ENCODE measurements at regions not wholly inside any gene's neighbourhood (a gene's known extent, or its start where the extent isn't known, plus 50 kb on each side); places are given as distances from the start of the nearest gene placed in this dataset.

GRCh38 chr5:60546207-60546606 is 153.8 kb downstream of the DEPDC1B start:
- DNase-seq = no peak
- Histone ChIP-seq H3K27ac (peak overlapping the region in 1 of 4 donors; percentile 22), H3K4me1 (no peaks in the 10 kb centered on the region)

DNA sequence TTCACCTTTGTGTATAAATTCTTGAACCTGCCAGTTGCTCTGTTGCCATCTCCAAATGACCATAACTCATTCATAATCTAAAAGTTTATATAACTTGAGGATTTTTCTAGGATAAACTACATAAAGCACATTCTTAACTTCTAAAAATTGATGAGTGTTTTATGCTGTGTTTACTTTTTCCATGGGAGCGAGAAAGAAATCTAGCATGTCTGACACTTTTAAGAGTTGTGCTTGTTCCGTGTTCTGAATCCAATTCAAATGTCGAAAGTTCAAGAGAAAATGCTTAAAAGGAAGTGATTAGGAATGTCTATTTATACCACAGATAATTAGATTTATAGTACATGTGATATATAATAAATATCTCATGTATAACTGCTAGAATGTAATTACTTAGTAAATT is 154.4 kb downstream of the DEPDC1B start:
- no peaks in the 10 kb centered on the region for H3K9me3 ChIP-seq
- no peaks in the 10 kb centered on the region for H3K4me1 ChIP-seq
- no peak for DNase-seq
- no peaks in the 10 kb centered on the region for H3K36me3 ChIP-seq
- TF ChIP-seq POLR2A (IDR thresholded peaks at IDR 0.05) = no peak
- no peak for TF ChIP-seq CTCF (IDR thresholded peaks at IDR 0.05)
- H3K27me3 ChIP-seq = no peaks in the 10 kb centered on the region
- peak overlapping the region in 1 of 4 donors; percentile 22 for H3K27ac ChIP-seq
- no peak overlapping the region for H3K4me3 ChIP-seq

More at GRCh38 chr5:60546207-60546606, 153.8 kb downstream of the DEPDC1B start:
- H3K36me3 ChIP-seq = no peaks in the 10 kb centered on the region
- H3K9me3 ChIP-seq = no peaks in the 10 kb centered on the region
- TF ChIP-seq CTCF (IDR thresholded peaks at IDR 0.05) = no peak
- no peak for TF ChIP-seq POLR2A (IDR thresholded peaks at IDR 0.05)
- H3K27me3 ChIP-seq = no peaks in the 10 kb centered on the region
- H3K4me3 ChIP-seq = no peak overlapping the region

- DNase-seq = no peak
- H3K27ac ChIP-seq = no peak overlapping the region
- no peak for TF ChIP-seq CTCF (IDR thresholded peaks at IDR 0.05)
- no peak for TF ChIP-seq POLR2A (IDR thresholded peaks at IDR 0.05)
These were observed 155.8 kb downstream of the DEPDC1B start for GRCh38 chr5:60544142-60544541.

DNA sequence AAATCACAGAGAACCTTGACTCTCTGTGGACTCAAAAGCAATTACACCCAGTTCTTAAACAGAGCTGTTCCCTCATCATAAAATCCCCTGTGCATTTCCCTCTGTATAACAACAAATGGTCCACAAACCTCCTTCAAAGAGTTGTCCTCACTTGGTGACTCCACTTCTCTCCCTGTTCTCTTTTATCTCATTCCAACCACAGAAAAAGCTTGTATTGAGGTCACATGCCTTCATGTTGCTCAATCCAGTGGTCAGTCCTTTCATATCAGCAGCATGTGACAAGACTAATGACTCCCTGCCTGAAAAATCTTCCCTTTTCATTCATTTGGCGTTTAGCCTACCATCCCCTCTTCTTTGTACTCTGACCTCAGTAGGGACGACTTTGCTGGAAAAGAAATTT is 158.0 kb downstream of the DEPDC1B start:
- DNase-seq = no peak
- H3K4me1 ChIP-seq = peaks cover 0 to 4% (median 0%) of the 10 kb centered on the region in 4 donors
- H3K9me3 ChIP-seq = no peaks in the 10 kb centered on the region
- no peak overlapping the region for H3K4me3 ChIP-seq
- H3K36me3 ChIP-seq = no peaks in the 10 kb centered on the region
- peak overlapping the region in 1 of 4 donors; percentile 47 for H3K27ac ChIP-seq
- no peaks in the 10 kb centered on the region for H3K27me3 ChIP-seq
- TF ChIP-seq POLR2A (IDR thresholded peaks at IDR 0.05) (no peak), CTCF (IDR thresholded peaks at IDR 0.05) (no peak)

More at GRCh38 chr5:60544142-60544541, 155.8 kb downstream of the DEPDC1B start:
- no peaks in the 10 kb centered on the region for H3K36me3 ChIP-seq
- H3K4me3 ChIP-seq = no peak overlapping the region
- no peaks in the 10 kb centered on the region for H3K9me3 ChIP-seq
- no peaks in the 10 kb centered on the region for H3K27me3 ChIP-seq
- peaks cover 0 to 4% (median 0%) of the 10 kb centered on the region in 4 donors for H3K4me1 ChIP-seq

DNA sequence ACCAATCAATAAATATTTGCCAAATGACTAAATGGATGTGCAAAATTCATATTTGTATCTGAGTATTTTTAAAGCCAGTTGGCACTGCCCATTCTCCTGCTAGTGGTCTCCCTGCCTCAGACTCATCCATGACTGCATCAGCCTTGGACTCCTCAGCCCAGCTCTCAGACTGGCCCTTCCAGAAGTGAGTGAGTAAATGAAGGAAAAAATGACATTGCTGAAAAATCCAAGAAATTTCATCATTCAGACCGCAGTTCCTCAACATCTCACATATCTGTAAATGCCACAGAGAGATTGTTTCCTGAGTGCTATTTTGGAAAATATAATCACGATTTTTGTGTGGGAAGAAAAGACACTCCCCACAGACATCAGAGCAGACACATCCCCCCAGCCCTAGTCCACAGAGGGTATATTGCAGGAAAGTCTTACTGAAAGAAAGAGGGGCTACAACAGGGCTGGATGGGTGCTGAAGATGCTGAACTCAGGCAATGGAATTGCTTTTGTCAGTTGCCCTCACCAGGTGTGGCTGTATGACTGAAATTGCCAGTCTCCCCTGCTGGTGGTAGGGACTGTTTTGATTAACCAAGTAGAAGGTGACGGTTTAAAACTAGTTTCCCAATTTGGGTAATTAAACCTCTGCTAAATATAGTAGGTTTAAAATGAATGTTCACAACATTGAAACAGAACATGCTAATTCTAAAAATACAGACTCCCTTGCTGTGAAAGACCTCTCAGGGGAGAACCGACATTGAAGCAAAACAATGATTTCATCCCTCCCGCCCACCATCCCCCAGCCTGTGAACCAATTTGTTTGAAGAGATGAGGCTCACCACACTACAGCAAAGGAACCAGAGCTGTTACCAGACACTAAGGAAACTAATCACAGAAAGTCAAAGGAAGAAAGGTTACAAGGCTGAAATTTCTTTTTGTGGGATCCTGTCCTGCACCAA is 158.8 kb downstream of the DEPDC1B start:
- DNase-seq = peak in 1 of 3 donors; percentile 40
- H3K27ac ChIP-seq = peak overlapping the region in 1 of 4 donors; percentile 47
- no peaks in the 10 kb centered on the region for H3K27me3 ChIP-seq
- no peaks in the 10 kb centered on the region for H3K9me3 ChIP-seq
- TF ChIP-seq CTCF (IDR thresholded peaks at IDR 0.05) = no peak
- no peak overlapping the region for H3K4me3 ChIP-seq
- H3K36me3 ChIP-seq = no peaks in the 10 kb centered on the region
- peaks cover 0 to 4% (median 0%) of the 10 kb centered on the region in 4 donors for H3K4me1 ChIP-seq
